ENCODE measurements at regions not wholly inside any gene's neighbourhood (a gene's known extent, or its start where the extent isn't known, plus 50 kb on each side); places are given as distances from the start of the nearest gene placed in this dataset.

DNA sequence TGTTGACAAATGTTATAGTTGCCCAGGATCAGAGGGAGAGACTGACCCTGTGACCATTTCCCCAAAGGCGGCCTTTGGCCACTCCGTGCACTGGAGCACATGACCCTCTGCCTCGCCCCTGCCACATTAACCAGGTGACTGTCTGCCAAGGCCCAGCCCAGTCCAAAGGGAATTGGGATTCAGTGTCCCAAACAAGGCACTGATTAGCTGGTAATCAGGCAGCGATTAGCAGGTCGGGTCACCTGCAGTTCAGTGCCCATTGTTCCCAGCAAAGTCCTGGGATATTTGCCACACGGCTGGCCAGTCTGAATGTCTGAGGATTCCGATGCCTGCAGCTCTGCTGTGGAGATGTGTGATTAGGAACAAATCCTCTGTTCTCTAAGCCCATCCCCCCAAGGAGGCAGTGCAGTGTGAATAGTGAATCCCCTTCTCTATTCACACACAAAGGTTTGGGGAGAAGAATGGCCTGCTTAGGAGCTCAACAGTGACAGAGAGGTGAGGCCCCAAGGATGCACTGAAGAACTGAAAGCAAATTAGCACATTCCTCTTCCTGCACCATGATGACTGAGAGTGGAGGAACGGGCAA is 123.1 kb upstream of the MAF start:
- Mint-ChIP-seq H3K27me3 (ENCODE audit: unreplicated experiment) (no peaks in the 10 kb centered on the region), H3K27ac (ENCODE audit: unreplicated experiment) (no peak overlapping the region), H3K36me3 (ENCODE audit: unreplicated experiment) (no peaks in the 10 kb centered on the region), H3K9me3 (ENCODE audit: unreplicated experiment) (no peaks in the 10 kb centered on the region), H3K4me3 (ENCODE audit: unreplicated experiment) (no peak overlapping the region), H3K4me1 (ENCODE audit: unreplicated experiment) (peaks cover 21% of the 10 kb centered on the region)
- DNase-seq (ENCODE audit: extremely low spot score, unreplicated experiment) = no peak
- TF ChIP-seq CTCF (IDR thresholded peaks at IDR 0.05) = no peak

DNA sequence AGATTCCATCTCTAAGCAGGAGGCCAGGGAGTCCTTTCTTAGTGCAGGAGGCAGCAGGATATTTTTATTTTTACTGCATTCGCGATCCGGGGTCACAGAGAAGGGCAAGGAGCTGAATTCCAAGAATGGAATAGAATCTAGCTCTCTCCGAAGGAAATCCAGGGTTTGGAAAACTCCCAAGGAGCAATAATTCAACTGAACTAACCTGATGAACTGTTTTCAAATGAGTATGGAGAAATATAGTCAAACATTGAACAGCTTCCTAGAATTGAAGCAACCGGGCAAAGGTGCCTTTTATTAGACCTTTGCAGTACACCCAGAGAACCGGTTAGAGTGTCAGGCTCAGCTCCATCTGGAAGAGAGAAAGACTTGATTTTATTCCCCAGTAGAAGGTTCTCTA is 120.7 kb upstream of the MAF start:
- no peak for DNase-seq (ENCODE audit: extremely low spot score, unreplicated experiment)
- TF ChIP-seq CTCF (IDR thresholded peaks at IDR 0.05) = no peak

DNA sequence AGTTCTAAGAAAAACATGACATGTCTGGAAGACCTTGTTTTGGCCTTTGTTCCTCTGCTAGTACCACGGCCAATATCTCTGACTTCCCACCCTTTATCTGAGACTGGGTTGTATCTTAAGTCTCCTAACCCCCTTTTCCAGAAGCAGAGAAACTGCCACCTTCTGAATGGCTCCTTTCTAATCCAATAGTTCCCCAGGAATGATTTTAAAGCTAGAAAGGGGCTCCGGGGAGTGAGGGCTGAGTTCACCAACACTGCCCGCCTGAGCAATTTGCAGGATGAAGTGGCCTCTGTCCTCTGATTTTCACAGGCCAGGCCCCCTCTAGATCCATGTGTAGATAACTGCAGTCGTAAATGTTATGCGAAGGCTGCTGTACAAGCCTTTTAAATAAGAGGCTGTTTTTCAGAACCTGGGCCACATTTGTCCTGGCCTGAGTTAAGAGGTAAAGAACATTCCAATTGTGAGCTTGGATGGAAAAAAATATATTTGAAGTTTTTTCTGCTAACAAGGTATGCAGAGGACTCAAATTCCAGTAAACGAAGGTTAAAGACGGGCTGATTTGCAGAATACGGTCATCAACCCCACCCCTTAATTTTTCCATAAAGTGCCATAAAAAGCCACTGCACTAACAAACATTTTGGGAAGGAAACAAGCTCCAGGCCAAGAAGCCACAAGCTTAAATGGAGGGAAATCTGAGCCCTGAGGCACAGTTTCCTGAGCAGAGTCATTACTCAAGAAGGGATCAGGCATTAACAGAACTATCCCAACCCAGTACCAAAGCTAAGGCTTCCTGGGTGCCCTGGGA is 117.0 kb upstream of the MAF start:
- DNase-seq (ENCODE audit: extremely low spot score, unreplicated experiment) = no peak
- H3K27ac Mint-ChIP-seq (ENCODE audit: unreplicated experiment) = peak overlapping the region; percentile 54
- no peaks in the 10 kb centered on the region for H3K36me3 Mint-ChIP-seq (ENCODE audit: unreplicated experiment)

More for the DNA sequence above, 120.7 kb upstream of the MAF start:
- Mint-ChIP-seq H3K36me3 (ENCODE audit: unreplicated experiment) (no peaks in the 10 kb centered on the region), H3K27me3 (ENCODE audit: unreplicated experiment) (no peaks in the 10 kb centered on the region), H3K27ac (ENCODE audit: unreplicated experiment) (peak overlapping the region; percentile 36), H3K9me3 (ENCODE audit: unreplicated experiment) (no peaks in the 10 kb centered on the region), H3K4me1 (ENCODE audit: unreplicated experiment) (peaks cover 38% of the 10 kb centered on the region), H3K4me3 (ENCODE audit: unreplicated experiment) (peak overlapping the region; percentile 7)

DNA sequence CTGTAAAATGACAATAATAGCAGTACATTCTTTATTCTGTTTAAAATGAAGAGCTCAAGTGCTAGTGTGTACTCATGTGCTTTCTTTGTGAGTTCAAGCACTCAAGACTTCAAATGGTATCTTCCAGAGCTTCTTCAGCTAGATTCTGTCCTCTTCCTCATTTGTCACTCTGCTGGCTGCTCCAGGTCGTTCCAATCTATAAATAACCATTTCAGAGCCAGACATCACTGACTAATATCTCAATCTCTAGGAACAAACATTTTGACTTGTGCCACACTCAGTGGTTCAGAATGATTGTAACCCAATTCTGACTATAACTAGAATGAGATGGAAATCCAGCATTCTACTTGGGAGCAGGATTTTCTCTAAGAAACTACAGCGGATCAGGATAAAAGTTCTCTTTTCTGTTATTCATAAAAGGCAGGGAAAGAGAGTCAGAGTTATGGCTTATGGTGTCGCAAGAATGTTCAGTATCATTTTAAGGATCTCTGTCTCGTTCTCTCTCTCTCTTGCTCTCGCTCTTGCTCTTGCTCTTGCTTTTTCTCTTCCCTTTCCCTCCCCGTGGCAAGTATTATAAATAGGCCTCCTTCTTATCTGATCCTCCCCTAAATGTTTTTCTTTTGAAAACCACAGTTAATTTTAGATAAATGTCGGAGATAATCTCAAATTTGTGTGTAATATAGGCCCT is 116.3 kb upstream of the MAF start:
- Mint-ChIP-seq H3K9me3 (ENCODE audit: unreplicated experiment) (no peaks in the 10 kb centered on the region), H3K27ac (ENCODE audit: unreplicated experiment) (peak overlapping the region; percentile 54), H3K4me3 (ENCODE audit: unreplicated experiment) (no peak overlapping the region), H3K36me3 (ENCODE audit: unreplicated experiment) (no peaks in the 10 kb centered on the region), H3K4me1 (ENCODE audit: unreplicated experiment) (peaks cover 60% of the 10 kb centered on the region), H3K27me3 (ENCODE audit: unreplicated experiment) (no peaks in the 10 kb centered on the region)
- no peak for DNase-seq (ENCODE audit: extremely low spot score, unreplicated experiment)
- no peak for TF ChIP-seq CTCF (IDR thresholded peaks at IDR 0.05)

More for the DNA sequence above, 117.0 kb upstream of the MAF start:
- Mint-ChIP-seq H3K4me1 (ENCODE audit: unreplicated experiment) (peaks cover 66% of the 10 kb centered on the region), H3K27me3 (ENCODE audit: unreplicated experiment) (no peaks in the 10 kb centered on the region), H3K9me3 (ENCODE audit: unreplicated experiment) (no peaks in the 10 kb centered on the region), H3K4me3 (ENCODE audit: unreplicated experiment) (no peak overlapping the region)
- no peak for TF ChIP-seq CTCF (IDR thresholded peaks at IDR 0.05)

- peak overlapping the region; percentile 64 for H3K27ac Mint-ChIP-seq (ENCODE audit: unreplicated experiment)
- no peak for DNase-seq (ENCODE audit: extremely low spot score, unreplicated experiment)
- peaks cover 47% of the 10 kb centered on the region for H3K4me1 Mint-ChIP-seq (ENCODE audit: unreplicated experiment)
- no peak overlapping the region for H3K4me3 Mint-ChIP-seq (ENCODE audit: unreplicated experiment)
- no peaks in the 10 kb centered on the region for H3K36me3 Mint-ChIP-seq (ENCODE audit: unreplicated experiment)
- no peaks in the 10 kb centered on the region for H3K9me3 Mint-ChIP-seq (ENCODE audit: unreplicated experiment)
- no peaks in the 10 kb centered on the region for H3K27me3 Mint-ChIP-seq (ENCODE audit: unreplicated experiment)
- no peak for TF ChIP-seq CTCF (IDR thresholded peaks at IDR 0.05)
Measured at GRCh38 chr16:79715061-79715460, 114.5 kb upstream of the MAF start.

Data from osteocyte (in vitro differentiated cells).